ENCODE measurements at regions not wholly inside any gene's neighbourhood (a gene's known extent, or its start where the extent isn't known, plus 50 kb on each side); places are given as distances from the start of the nearest gene placed in this dataset.

- Mint-ChIP-seq H3K27me3 (ENCODE audit: insufficient read depth) (peaks cover 11% of the 10 kb centered on the region), H3K4me3 (no peak overlapping the region), H3K4me1 (no peaks in the 10 kb centered on the region), H3K9me3 (no peaks in the 10 kb centered on the region), H3K36me3 (ENCODE audit: low read depth) (no peaks in the 10 kb centered on the region), H3K27ac (no peak overlapping the region)
- TF ChIP-seq, protein P1, sequence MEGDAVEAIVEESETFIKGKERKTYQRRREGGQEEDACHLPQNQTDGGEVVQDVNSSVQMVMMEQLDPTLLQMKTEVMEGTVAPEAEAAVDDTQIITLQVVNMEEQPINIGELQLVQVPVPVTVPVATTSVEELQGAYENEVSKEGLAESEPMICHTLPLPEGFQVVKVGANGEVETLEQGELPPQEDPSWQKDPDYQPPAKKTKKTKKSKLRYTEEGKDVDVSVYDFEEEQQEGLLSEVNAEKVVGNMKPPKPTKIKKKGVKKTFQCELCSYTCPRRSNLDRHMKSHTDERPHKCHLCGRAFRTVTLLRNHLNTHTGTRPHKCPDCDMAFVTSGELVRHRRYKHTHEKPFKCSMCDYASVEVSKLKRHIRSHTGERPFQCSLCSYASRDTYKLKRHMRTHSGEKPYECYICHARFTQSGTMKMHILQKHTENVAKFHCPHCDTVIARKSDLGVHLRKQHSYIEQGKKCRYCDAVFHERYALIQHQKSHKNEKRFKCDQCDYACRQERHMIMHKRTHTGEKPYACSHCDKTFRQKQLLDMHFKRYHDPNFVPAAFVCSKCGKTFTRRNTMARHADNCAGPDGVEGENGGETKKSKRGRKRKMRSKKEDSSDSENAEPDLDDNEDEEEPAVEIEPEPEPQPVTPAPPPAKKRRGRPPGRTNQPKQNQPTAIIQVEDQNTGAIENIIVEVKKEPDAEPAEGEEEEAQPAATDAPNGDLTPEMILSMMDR (conservative IDR thresholded peaks at IDR 0.05) = no peak
- WGBS, 2 experiments (ENCODE audit: insufficient coverage in 1 of 2, insufficient read length in 1 of 2) = 86 to 87% methylated on average over 10 of the region's 10 CpGs
- H3K4me1 ChIP-seq (ENCODE audit: control insufficient read depth, insufficient read depth, low read length) = no peaks in the 10 kb centered on the region
- H3K27ac ChIP-seq (ENCODE audit: low read depth, low read length) = no peak overlapping the region
- H3K4me3 ChIP-seq (ENCODE audit: low read length) = no peak overlapping the region
- no peaks in the 10 kb centered on the region for H3K27me3 ChIP-seq (ENCODE audit: control insufficient read depth, insufficient read depth, low read length, poor library complexity, severe bottlenecking)
- H3K36me3 ChIP-seq (ENCODE audit: control insufficient read depth, insufficient read depth, low read length) = no peaks in the 10 kb centered on the region
- no peak overlapping the region for H3K9ac ChIP-seq (ENCODE audit: extremely low read depth, low read length, poor library complexity, severe bottlenecking)
- peak; percentile 20 for DNase-seq
- no peaks in the 10 kb centered on the region for H3K9me3 ChIP-seq (ENCODE audit: control insufficient read depth, low read length)
Measured at GRCh38 chr6:4668271-4669179, 107.7 kb upstream of the CDYL start.

GRCh38 chr6:4667591-4667990 is 108.6 kb upstream of the CDYL start:
- 85% methylated on average over 2 of the region's 2 CpGs; no CpG with 5 or more reads in 1 of the 2 experiments for WGBS, 2 experiments (ENCODE audit: insufficient coverage in 1 of 2, insufficient read length in 1 of 2)
- no peaks in the 10 kb centered on the region for H3K4me1 ChIP-seq (ENCODE audit: control insufficient read depth, insufficient read depth, low read length)
- no peaks in the 10 kb centered on the region for H3K9me3 ChIP-seq (ENCODE audit: control insufficient read depth, low read length)
- TF ChIP-seq, protein P1 (conservative IDR thresholded peaks at IDR 0.05) = no peak
- no peaks in the 10 kb centered on the region for H3K36me3 ChIP-seq (ENCODE audit: control insufficient read depth, insufficient read depth, low read length)
- H3K4me3 ChIP-seq (ENCODE audit: low read length) = no peak overlapping the region
- Mint-ChIP-seq H3K9me3 (no peaks in the 10 kb centered on the region), H3K27ac (no peak overlapping the region), H3K4me3 (no peak overlapping the region), H3K27me3 (ENCODE audit: insufficient read depth) (peaks cover 11% of the 10 kb centered on the region), H3K4me1 (no peaks in the 10 kb centered on the region), H3K36me3 (ENCODE audit: low read depth) (no peaks in the 10 kb centered on the region)
- H3K27me3 ChIP-seq (ENCODE audit: control insufficient read depth, insufficient read depth, low read length, poor library complexity, severe bottlenecking) = no peaks in the 10 kb centered on the region
- DNase-seq = no peak
- no peak overlapping the region for H3K9ac ChIP-seq (ENCODE audit: extremely low read depth, low read length, poor library complexity, severe bottlenecking)
- H3K27ac ChIP-seq (ENCODE audit: low read depth, low read length) = no peak overlapping the region

DNA sequence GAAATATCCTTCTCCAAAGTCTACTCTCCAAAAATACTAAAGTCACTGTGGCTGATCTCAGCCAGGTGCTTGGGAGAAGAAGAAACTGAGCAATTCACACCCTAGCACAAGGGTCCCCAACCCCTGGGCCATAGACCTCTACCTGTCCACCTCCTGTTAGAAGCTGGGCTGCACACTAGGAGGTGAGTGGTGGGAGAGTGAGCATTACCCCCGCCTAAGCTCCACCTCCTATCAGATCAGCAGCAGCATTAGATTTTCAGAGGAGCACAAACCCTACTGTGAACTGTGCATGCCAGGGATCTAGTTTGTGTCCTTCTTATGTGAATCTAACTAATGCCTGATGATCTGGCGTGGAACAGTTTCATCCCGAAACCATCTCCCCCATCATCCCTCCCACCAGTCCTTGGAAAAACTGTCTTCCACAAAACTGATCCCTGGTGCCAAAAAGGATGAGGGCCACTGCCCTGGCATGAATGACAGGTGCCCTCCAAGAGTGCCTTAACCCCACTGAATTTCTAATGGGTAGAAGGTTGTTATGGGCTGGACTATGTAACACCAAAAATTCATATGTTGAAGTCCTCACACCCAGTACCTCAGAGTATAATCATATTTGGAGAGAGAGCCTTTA is 109.2 kb upstream of the CDYL start:
- Histone ChIP-seq H3K36me3 (ENCODE audit: control insufficient read depth, insufficient read depth, low read length) (no peaks in the 10 kb centered on the region), H3K4me1 (ENCODE audit: control insufficient read depth, insufficient read depth, low read length) (no peaks in the 10 kb centered on the region), H3K27ac (ENCODE audit: low read depth, low read length) (no peak overlapping the region), H3K9me3 (ENCODE audit: control insufficient read depth, low read length) (no peaks in the 10 kb centered on the region), H3K4me3 (ENCODE audit: low read length) (no peak overlapping the region), H3K27me3 (ENCODE audit: control insufficient read depth, insufficient read depth, low read length, poor library complexity, severe bottlenecking) (no peaks in the 10 kb centered on the region), H3K9ac (ENCODE audit: extremely low read depth, low read length, poor library complexity, severe bottlenecking) (no peak overlapping the region)
- peaks cover 11% of the 10 kb centered on the region for H3K27me3 Mint-ChIP-seq (ENCODE audit: insufficient read depth)
- TF ChIP-seq, protein P1 (conservative IDR thresholded peaks at IDR 0.05) = no peak
- H3K4me1 Mint-ChIP-seq = no peaks in the 10 kb centered on the region
- DNase-seq = peak; percentile 21
- no peaks in the 10 kb centered on the region for H3K36me3 Mint-ChIP-seq (ENCODE audit: low read depth)
- H3K4me3 Mint-ChIP-seq = no peak overlapping the region
- H3K9me3 Mint-ChIP-seq = no peaks in the 10 kb centered on the region
- no peak overlapping the region for H3K27ac Mint-ChIP-seq
- 87% methylated on average over 3 of the region's 3 CpGs; no CpG with 5 or more reads in 1 of the 2 experiments for WGBS, 2 experiments (ENCODE audit: insufficient coverage in 1 of 2, insufficient read length in 1 of 2)

All from endodermal cell (in vitro differentiated cells).